ENCODE measurements at regions not wholly inside any gene's neighbourhood (a gene's known extent, or its start where the extent isn't known, plus 50 kb on each side); places are given as distances from the start of the nearest gene placed in this dataset.

DNA sequence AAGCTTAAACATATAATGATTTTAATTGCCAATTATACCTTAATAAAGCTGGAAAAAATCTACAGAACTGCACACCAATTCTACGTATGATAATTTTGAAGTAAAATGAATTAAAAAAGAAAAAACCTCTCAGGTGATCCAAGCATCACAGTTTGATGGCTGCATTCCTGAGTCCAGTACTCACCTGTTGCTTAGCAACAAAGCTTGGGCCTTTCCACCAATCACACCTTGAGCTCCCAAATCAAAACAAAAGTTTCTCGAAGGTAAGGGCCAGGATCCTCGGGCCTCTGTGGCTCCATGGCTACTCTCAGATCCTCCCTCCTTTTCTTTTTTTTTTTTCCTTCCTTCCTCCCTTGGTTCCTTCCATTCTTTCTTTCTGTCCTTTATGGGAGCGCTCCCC lies 137.2 kb upstream of the PCBD1 start:
- no peak for DNase-seq

DNA sequence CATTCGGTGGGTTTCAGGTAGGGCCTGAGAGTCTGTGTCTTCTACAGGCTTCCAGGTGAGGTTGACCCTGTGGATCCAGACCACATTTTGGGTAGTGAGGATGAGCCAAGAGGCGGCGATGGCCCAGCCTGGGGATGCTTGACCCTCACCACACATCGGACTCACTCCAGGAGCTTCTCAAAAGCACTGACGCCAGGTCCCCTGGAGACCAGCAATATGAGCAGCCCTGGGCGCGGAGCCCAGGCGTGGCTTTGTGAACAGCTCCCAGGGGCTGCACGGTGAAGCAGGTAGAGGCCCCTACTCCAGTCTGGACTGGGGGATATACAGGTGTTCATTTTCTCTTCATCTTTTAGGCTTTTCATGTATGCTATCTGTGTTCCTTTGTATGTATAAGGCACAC lies 139.7 kb upstream of the PCBD1 start:
- DNase-seq: no peak

DNA sequence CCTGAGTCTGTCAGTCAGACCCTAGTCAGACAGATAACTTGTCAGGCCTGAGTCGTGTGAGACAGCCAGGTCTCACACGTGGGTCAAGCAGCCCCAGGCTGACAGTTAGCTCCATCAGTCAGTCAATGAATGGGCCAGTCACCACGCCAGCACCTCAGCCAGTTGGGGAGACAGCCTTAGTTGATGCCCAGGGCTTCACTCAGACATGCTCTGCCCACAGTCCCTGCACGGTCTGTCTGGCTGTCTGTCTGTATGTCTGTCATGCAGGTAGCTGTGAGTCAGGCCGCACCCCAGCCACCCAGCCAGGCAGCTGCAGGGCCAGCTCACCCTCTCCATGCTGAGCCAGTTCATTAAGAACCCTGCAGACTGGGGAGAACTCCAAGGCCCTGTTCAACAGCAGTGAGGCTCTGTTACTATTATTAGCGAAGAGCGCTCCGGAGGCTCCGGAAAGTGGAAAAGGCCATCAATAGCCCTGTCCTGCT lies 141.1 kb upstream of the PCBD1 start:
- DNase-seq: no peak

GRCh38 chr10:71029907-71030306 lies 141.5 kb upstream of the PCBD1 start:
- DNase-seq: no peak

GRCh38 chr10:71031026-71031425 lies 142.7 kb upstream of the PCBD1 start:
- no peak for DNase-seq

DNA sequence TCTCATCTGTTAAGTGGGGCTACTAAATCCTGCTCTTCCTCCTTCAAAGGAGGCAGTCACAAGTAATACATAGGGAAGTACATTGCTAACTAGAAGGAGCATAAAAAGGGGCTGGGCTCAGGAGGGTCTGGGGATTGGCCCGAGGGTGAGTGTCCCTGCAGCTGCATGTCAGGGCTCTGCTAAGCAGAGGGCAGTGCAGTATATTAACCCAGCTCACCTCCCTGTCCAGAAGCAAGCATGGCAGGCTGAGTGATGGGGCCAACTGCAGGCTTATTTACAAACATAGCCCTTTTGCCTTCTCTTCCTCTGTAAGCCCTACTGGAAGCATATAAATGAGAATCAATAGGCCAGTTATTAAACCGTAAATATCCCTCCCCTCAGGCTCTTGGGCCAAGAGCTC lies 143.2 kb upstream of the PCBD1 start:
- no peak for DNase-seq

DNA sequence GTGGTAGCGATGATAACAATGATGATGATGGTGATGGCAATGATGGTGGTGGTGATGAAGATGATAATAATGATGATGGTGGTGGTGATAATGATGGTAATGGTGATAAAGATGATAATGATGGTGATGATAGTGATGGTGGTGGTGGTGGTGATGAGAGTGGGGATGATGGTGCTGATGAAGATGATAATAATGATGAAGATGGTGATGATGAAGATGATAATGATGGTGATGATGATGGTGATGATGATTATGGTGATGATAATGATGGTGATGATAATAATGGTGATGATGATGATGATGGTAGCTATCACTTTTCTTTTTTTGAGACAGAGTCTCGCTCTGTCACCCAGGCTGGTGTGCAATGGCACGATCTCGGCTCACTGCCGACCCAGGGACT lies 144.5 kb upstream of the PCBD1 start:
- DNase-seq: no peak

- no peak for DNase-seq
Measured at GRCh38 chr10:71033396-71033980, 145.1 kb upstream of the PCBD1 start.

GRCh38 chr10:71035511-71036296 lies 147.3 kb upstream of the PCBD1 start:
- DNase-seq: no peak

DNA sequence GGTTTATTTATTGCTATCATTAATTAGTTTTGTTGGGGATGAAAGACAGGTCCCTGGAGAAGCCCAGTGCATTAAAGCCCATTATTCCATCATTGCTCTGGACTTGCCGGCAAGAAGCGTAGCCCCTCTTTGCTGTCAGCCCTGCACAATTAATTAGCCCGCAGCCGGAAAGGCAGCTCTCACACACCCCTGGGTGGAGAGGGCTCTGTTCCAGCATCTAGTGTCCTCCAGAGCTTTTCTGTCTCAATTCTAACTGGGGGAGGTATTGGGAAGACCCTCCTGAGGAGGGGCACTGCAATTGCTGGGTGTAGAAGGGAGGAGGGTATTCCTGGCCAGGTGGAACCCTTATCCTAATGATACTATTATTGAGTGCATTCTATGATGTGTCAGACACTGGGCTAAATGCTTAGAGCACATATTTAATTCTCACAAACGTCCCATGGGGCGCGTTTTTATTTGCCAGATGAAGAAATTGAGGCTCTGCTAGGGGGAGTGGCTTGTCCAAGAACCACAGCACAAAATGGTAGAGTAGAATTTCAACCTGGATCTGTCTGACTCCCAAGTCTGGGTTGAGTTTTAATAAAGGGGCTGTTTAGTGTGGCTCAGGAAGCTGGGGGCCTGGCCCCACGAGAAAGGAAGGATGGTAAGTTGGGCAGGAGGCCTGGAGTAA lies 148.1 kb upstream of the PCBD1 start:
- DNase-seq: no peak

- no peak for DNase-seq
Measured at GRCh38 chr10:71038091-71038633, 149.8 kb upstream of the PCBD1 start.

DNA sequence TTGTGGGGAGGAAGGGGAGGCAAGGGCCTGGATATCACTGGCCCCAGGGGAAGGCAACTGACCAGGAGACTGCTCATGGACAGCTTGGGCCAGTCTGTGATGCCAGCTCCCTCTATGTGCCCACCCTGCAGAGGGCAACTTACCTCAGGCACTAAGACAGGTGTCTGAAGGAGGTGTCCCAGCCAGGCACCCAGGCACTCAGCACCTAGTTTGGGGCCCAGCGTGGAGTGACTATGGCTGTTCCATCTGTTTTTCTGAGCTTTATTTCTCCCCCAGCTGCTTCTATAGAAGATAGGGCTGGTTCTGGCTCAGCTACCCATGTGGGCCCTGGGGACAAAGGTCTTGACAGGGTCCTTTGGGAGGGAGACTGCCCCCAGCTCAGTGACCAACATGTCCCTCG lies 150.6 kb upstream of the PCBD1 start:
- DNase-seq: no peak

- no peak for DNase-seq
Measured at GRCh38 chr10:71039551-71039950, 151.2 kb upstream of the PCBD1 start.

DNA sequence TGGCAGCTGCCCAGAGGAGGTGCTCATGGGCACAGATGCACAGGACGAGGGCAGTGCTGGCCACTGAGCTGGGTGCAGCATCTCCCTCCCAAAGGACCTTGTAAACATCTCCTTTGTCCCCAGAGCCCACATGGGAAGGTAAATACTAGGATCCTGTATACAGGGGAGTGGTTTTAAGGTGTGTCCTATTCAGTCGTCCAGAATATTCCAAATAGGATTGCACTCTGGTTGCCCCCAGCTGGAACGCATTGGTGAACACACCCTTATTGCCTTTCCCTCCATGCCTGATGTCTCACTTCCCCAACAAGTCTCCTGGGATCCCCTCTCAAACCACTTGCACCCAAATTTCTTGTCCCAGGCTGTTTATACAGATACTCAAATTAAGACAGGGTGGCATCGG lies 152.0 kb upstream of the PCBD1 start:
- no peak for DNase-seq

DNA sequence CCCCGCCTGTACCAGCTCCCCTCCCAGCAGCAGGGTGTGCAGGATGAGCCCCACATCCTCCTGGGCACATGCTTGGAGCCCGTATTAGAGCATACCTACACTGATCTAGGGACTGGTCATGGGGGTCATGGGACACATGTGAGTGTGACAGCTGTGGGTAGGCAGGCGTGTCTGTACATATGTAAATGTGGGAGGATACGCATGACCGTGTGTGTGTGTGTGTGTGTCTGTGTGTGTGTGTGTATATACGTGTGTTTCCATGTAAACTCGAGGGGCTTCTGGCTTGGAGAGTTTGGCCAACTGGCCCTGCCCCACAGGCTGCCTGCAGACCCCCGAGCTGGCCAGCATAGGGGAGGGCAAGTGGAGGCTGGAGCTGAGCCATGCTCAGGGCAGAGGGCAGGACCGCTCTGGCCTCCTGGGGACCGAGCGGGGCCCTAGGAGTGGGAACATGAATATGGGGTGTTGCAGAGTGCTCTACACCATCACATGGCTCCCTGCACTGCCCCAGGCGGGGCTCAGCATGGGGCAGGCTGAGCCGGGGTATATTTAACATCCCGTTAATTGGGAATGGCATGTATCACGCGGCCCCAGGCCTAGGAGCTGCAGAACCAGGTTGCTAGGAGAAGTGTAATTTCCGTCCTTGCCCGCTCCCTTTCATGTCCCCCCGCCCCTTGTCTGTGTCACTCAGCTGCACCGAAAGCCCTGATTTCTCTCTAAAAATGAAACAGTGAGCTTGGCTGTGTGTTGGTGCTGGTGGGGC lies 152.7 kb upstream of the PCBD1 start:
- DNase-seq: no peak

DNA sequence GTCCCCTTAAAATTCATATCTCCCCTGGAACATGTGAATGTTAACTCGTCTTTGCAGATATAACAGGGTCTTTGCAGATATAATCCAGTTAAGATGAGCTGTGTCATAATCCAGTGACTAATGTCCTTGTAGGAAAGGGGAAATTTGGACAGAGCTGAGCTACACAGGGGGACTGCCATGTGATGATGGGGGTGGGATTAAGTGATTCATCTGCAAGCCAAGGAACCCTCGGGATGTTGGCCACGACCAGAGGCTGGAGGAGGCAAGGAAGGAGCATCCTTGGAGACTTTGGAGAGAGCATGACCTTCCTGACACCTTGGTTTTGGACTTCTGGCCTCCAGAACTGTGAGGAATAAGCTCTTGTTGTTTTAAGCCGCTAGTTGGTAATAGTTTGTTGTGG lies 153.9 kb upstream of the PCBD1 start:
- no peak for DNase-seq

GRCh38 chr10:71042699-71043098 lies 154.3 kb upstream of the PCBD1 start:
- DNase-seq: no peak

DNA sequence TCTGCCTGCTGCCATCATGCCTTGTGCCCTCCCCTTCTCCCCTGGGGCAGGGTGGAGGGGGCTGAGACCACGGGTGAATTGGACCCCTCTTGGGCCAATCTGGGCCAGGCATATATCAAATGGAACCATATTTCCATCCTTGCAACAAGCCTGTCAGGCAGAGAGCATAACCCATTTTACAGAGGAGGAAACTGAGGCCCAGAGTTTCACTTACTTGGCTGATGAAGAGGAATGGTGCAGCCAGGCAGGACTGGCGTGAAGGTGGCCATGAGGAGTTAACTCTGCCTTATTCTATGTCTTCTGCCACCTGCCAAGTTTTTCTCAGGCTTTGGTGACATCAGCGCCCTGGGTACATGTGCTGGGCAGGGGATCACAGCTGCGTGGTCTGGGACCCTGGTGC lies 155.5 kb upstream of the PCBD1 start:
- DNase-seq: no peak

DNA sequence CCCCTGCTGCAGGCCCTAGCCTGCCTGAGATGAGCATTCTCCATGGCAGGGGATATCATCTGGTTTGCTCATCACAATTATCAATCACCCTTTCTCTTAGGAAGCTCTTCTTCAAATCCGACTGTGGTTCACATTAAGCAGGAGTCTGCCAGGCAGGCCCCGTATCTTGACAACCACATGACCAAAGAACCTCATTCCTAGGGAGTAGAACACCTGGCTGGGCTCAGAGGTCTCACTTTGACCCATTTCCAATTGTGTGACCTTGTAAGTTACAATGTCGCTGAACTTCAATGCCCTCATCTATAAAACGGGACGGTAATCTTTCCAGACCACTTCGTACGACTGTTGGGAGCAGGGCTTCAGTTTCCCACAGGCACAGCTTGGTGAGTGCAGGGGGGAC lies 156.4 kb upstream of the PCBD1 start:
- DNase-seq: no peak

DNA sequence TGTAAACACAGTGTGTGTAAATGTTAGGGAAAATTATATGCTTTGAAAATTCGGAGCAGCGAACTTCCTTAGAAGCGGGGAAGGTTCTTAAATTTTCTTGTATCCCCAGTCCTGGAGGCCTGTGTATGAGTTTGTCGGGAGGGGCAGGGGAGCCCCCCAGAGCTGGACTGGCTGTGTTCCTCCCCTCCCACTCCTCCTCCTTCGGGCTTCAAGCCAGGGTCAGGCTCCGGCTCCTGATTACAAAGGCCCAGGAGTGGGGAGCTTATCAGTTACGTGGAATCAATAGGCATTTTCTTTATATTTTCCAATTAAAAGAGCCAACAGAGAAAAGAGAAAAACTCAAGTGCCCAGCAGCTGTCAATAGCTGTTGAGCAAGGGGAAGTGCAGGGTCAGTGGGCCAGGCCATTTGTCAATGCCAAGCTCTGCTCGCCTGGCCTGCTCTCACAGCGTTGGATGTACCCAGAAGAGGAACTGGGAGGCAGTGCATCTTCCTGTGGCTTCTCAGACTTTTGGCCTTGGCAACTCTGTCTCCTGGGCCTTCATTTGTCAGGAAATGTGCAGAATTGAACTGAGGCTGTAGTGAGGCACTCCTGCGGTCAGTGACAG lies 156.9 kb upstream of the PCBD1 start:
- DNase-seq: no peak

GRCh38 chr10:71045936-71046335 lies 157.6 kb upstream of the PCBD1 start:
- no peak for DNase-seq

GRCh38 chr10:71046747-71047146 lies 158.4 kb upstream of the PCBD1 start:
- DNase-seq: no peak
